BLaER1 treated with 17β-estradiol and CSF1 and Interleukin-3, amounts not matched to agents 10 nM and 100 nM (cell line): ENCODE measurements at regions not wholly inside any gene's neighbourhood (a gene's known extent, or its start where the extent isn't known, plus 50 kb on each side); places are given as distances from the start of the nearest gene placed in this dataset.
A peak's percentile ranks its signal among the peaks of the same experiment; 100 is the strongest.

Source experiments
- H3K27ac ChIP-seq, 11 experiments: shearing (Covaris generic); formaldehyde crosslinking; 2 replicates each; pipeline ENCODE4 v1.8.1; 2022
- H3K27me3 ChIP-seq, 11 experiments: shearing (Covaris generic); formaldehyde crosslinking; 2 replicates each; pipeline ENCODE4 v1.8.1; 2022
- H3K36me3 ChIP-seq, 11 experiments: shearing (Covaris generic); formaldehyde crosslinking; 2 replicates each; pipeline ENCODE4 v1.8.1; 2022
- H3K4me1 ChIP-seq, 10 experiments: shearing (Covaris generic); formaldehyde crosslinking; 2 replicates each; pipeline ENCODE4 v1.8.1; 2022
- H3K4me2 ChIP-seq, 11 experiments: shearing (Covaris generic); formaldehyde crosslinking; 2 replicates each; pipeline ENCODE4 v1.8.1; 2022
- H3K4me3 ChIP-seq, 10 experiments: shearing (Covaris generic); formaldehyde crosslinking; 2 replicates each; pipeline ENCODE4 v1.8.1; 2022
- H3K9ac ChIP-seq, 11 experiments: shearing (Covaris generic); formaldehyde crosslinking; 2 replicates each; pipeline ENCODE4 v1.8.1; 2022
- H3K9me3 ChIP-seq, 11 experiments: shearing (Covaris generic); formaldehyde crosslinking; replicated peaks in 1 of 11; 2 replicates each; pipeline ENCODE4 v1.8.1; 2022
- H4K20me1 ChIP-seq, 11 experiments: shearing (Covaris generic); formaldehyde crosslinking; 2 replicates each; pipeline ENCODE4 v1.8.1; 2022
- Cebpa-rat ChIP-seq, 11 experiments: shearing (Covaris generic); IDR thresholded peaks; 2 replicates each; pipeline ENCODE4 v1.8.1; 2022

DNA sequence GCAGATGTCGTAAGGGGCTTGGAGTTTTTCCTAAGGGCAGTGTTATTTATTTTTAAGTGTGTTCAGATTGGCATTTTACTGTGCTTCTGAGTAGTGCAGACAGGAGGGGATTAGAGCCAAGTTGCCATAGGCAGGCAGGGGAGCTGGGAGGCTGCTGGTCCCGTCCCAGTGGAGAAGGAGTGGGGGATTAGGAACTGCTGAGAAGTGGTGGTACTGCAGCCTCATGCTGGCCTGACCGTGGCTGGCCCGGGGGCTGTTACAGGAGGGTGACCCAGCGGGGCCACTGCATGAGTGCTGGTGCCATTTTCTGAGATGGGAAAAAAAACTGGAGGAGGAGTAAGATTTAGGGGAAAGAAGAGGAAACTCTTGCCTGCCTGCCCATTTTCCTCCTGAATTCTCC, 52.3 kb upstream of the DLK1 start:
- Histone ChIP-seq H3K4me3 (no peak overlapping the region), H3K36me3 (no peaks in the 10 kb centered on the region), H3K4me1 (peaks cover 19 to 40% (median 31%) of the 10 kb centered on the region in 10 experiments), H3K9me3 (no peaks in the 10 kb centered on the region), H3K27ac (no peak overlapping the region), H4K20me1 (peaks cover 0 to 6% (median 0%) of the 10 kb centered on the region in 11 experiments; a peak in 1 of 22 replicates), H3K27me3 (peaks cover 4 to 34% (median 18%) of the 10 kb centered on the region in 11 experiments; a peak in 12 of 22 replicates), H3K9ac (no peak overlapping the region), H3K4me2 (peak overlapping the region in 1 of 11 experiments; percentile 74; a peak in 1 of 22 replicates)
- no peak for TF ChIP-seq Cebpa-rat (IDR thresholded peaks at IDR 0.05)

DNA sequence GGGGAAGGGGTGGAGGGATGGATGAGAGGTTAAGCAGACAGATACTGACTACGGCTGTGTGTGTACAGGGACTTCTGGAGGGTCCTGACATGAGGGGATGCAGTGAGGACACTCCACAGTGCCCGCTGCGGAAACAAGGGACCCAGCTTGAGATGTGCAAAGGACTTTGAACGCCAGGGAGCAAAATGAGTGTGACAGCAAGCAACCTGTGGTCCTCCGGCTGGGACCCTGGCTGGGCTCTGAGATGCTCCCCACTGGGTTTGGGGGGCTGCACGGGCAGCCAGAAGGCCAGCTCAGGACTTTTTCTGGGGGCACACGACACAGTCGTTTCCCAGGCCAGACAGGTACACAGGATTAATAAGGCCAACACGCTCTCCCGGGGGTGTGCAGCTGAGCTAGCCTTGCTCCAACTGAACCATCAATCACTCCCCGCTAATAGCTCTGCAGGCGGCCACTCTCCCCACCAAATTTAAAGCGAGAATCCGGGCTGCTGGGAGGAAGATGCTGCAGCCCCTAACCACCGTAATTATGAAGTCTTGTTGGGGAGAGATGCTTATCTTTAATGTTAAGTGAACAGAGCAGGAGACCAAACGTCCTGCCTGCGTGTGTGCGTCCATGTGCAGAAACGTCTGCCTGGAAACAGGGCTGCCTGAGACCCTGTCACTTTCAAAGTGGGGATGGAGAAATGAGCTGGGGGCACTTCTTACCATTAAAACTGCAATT, 51.6 kb upstream of the DLK1 start:
- H3K36me3 ChIP-seq = no peaks in the 10 kb centered on the region
- no peak overlapping the region for H3K27ac ChIP-seq
- no peak overlapping the region for H3K4me3 ChIP-seq
- H3K4me1 ChIP-seq = peaks cover 19 to 42% (median 31%) of the 10 kb centered on the region in 10 experiments
- TF ChIP-seq Cebpa-rat (IDR thresholded peaks at IDR 0.05) = no peak
- H3K9ac ChIP-seq = no peak overlapping the region
- H3K9me3 ChIP-seq = no peaks in the 10 kb centered on the region
- H3K4me2 ChIP-seq = no peak overlapping the region
- peaks cover 0 to 6% (median 0%) of the 10 kb centered on the region in 11 experiments; a peak in 1 of 22 replicates for H4K20me1 ChIP-seq
- peaks cover 4 to 34% (median 18%) of the 10 kb centered on the region in 11 experiments; a peak in 12 of 22 replicates for H3K27me3 ChIP-seq

DNA sequence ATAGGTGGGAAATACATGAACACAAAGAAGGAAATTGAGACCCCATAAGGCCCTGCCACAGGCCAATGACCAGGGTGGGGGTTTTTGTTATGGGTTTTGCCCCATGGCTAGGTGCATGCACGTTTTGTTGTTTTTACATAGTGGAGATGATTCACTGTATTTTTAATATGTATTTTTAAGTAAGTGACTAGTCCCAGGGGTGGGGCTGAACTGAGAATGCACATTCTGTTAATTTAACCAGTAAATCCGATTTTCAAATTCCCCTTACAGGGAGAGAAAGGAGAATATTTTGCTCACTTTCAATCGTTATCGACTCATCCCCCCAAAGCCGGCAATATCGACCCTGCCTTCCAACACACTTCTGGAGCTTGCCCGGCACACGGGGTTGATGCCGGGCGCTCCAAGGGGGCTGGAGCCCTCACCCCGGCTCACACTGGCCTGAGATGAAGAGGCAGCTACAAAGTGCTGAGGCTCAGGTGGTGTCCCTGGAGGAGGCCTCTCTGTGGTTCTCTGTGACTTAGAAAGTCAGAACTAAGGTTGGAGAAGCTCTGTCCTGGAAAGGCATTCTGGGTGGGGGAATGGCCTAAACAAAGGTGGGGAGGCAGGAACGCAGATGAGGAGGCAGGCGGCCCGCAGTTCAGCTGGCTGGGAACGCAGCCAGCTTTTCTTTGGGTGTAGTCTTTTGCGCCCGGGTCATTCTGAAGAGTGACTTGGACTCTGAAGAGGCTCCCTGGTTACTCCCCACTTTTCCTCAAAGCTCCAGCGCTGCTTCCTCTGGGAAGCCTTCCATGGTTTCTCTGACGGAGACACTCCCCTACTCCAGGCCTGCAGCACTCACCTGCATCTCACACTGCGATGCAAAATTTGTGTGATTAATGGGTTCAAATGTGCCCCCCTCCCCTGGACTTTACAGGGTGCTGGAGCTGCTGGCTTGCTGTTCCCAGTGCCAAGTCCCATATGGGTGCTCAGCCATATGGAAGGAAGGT, 50.7 kb upstream of the DLK1 start:
- Histone ChIP-seq H3K27me3 (peaks cover 4 to 34% (median 18%) of the 10 kb centered on the region in 11 experiments; a peak in 12 of 22 replicates), H3K36me3 (no peaks in the 10 kb centered on the region), H3K4me1 (peaks cover 24 to 51% (median 39%) of the 10 kb centered on the region in 10 experiments), H3K9ac (no peak overlapping the region), H3K9me3 (no peaks in the 10 kb centered on the region), H4K20me1 (peaks cover 0 to 6% (median 0%) of the 10 kb centered on the region in 11 experiments; a peak in 1 of 22 replicates), H3K4me3 (no peak overlapping the region), H3K4me2 (peak overlapping the region in 5 of 11 experiments; percentile 67 to 91 (median 81); a peak in 4 of 22 replicates), H3K27ac (peak overlapping the region in 1 of 11 experiments; percentile 37; a peak in 1 of 22 replicates)
- no peak for TF ChIP-seq Cebpa-rat (IDR thresholded peaks at IDR 0.05)
